Endothelial cell of umbilical vein (primary cell): ENCODE measurements at regions not wholly inside any gene's neighbourhood (a gene's known extent, or its start where the extent isn't known, plus 50 kb on each side); places are given as distances from the start of the nearest gene placed in this dataset.

Source experiments
- CTCF ChIP-seq, 2 donors: IDR thresholded peaks; 1 replicate in 1 of 2; 2 replicates in 1 of 2; pipeline ENCODE4 v1.5.1; 2011; ENCODE audit warnings: low read length in 2 of 2, mild to moderate bottlenecking in 2 of 2, moderate library complexity in 2 of 2, control low read depth in 1 of 2, inconsistent platforms in 1 of 2, low read depth in 1 of 2; ENCODE audit not compliant: insufficient read depth in 1 of 2; ENCODE audit errors: extremely low read depth in 1 of 2
- EZH2 ChIP-seq: IDR thresholded peaks from 2 replicates; pipeline ENCODE4 v1.6.1; 2012; ENCODE audit warnings: borderline replicate concordance, low read depth, mild to moderate bottlenecking, moderate library complexity, low read length, inconsistent platforms; ENCODE audit not compliant: severe bottlenecking
- FOS ChIP-seq: IDR thresholded peaks from 2 replicates; pipeline ENCODE4 v1.6.1; 2011; ENCODE audit warnings: mild to moderate bottlenecking, low read length, moderate library complexity, borderline replicate concordance; ENCODE audit not compliant: insufficient read depth
- GATA2 ChIP-seq: IDR thresholded peaks from 2 replicates; pipeline ENCODE4 v1.7.0; 2011; ENCODE audit warnings: low read depth, mild to moderate bottlenecking, moderate library complexity, mixed read lengths, low read length; ENCODE audit not compliant: insufficient read length, insufficient read depth
- MYC ChIP-seq: IDR thresholded peaks from one replicate; pipeline ENCODE4 v1.6.1; 2011; ENCODE audit warnings: mild to moderate bottlenecking, low read depth, low read length
- POLR2A ChIP-seq: IDR thresholded peaks from 2 replicates; pipeline ENCODE4 v1.6.1; 2012; ENCODE audit warnings: low read depth, mild to moderate bottlenecking, control low read depth, low read length
- POLR2AphosphoS5 ChIP-seq: IDR thresholded peaks from 2 replicates; pipeline ENCODE4 v1.6.1; 2012; ENCODE audit warnings: low read depth, mild to moderate bottlenecking, control low read depth, low read length, moderate library complexity; ENCODE audit not compliant: insufficient read depth

GRCh38 chr12:54744590-54744989 lies 96.4 kb upstream of the DCD start:
- no peak for TF ChIP-seq FOS
- no peak for TF ChIP-seq CTCF (IDR thresholded peaks at IDR 0.05; ENCODE audit: extremely low read depth in 1 of 2, insufficient read depth in 1 of 2, low read depth in 1 of 2, low read length in 2 of 2)
- no peak for TF ChIP-seq EZH2
- no peak for TF ChIP-seq GATA2
- TF ChIP-seq POLR2AphosphoS5: no peak
- no peak for TF ChIP-seq POLR2A
- no peak for TF ChIP-seq MYC
